ENCODE measurements at regions not wholly inside any gene's neighbourhood (a gene's known extent, or its start where the extent isn't known, plus 50 kb on each side); places are given as distances from the start of the nearest gene placed in this dataset.

GRCh38 chr12:82069931-82070514 lies 288.2 kb downstream of the CCDC59 start:
- no peak for TF ChIP-seq ZNF274 (IDR thresholded peaks at IDR 0.05; ENCODE audit: low read depth, low read length)
- no peak for TF ChIP-seq YY1 (IDR thresholded peaks at IDR 0.05; ENCODE audit: insufficient read depth, insufficient read length)
